GM12873 (cell line): ENCODE measurements at regions not wholly inside any gene's neighbourhood (a gene's known extent, or its start where the extent isn't known, plus 50 kb on each side); places are given as distances from the start of the nearest gene placed in this dataset.

Experiments
- CTCF ChIP-seq: IDR thresholded peaks from 2 replicates; pipeline ENCODE4 v1.5.1; 2012; ENCODE audit warnings: low read depth, mild to moderate bottlenecking, moderate library complexity, low read length, control low read depth; ENCODE audit not compliant: insufficient read depth; ENCODE audit errors: missing control alignments

GRCh38 chr4:188688956-188689355, 549.7 kb downstream of the TRIML1 start:
- no peak for TF ChIP-seq CTCF

GRCh38 chr4:188691811-188692210, 552.6 kb downstream of the TRIML1 start:
- no peak for TF ChIP-seq CTCF

GRCh38 chr4:188695261-188695660, 556.0 kb downstream of the TRIML1 start:
- TF ChIP-seq CTCF: no peak

GRCh38 chr4:188697243-188697642, 558.0 kb downstream of the TRIML1 start:
- TF ChIP-seq CTCF: no peak

GRCh38 chr4:188701952-188702351, 562.7 kb downstream of the TRIML1 start:
- TF ChIP-seq CTCF: no peak

GRCh38 chr4:188704288-188704687, 565.0 kb downstream of the TRIML1 start:
- TF ChIP-seq CTCF: no peak

- TF ChIP-seq CTCF: no peak
Measured at GRCh38 chr4:188707036-188707435, 567.8 kb downstream of the TRIML1 start.
